DMS79 (cell line): ENCODE measurements at regions not wholly inside any gene's neighbourhood (a gene's known extent, or its start where the extent isn't known, plus 50 kb on each side); places are given as distances from the start of the nearest gene placed in this dataset.

Experiments used
- DNase-seq: peaks from one replicate; lab custom pipeline; 2025; lab: John Stamatoyannopoulos, UW

- DNase-seq, result no peak
Measured at GRCh38 chr10:120983721-120984120, 132.6 kb downstream of the WDR11 start.

- no peak for DNase-seq
Measured at GRCh38 chr10:120984221-120984620, 133.1 kb downstream of the WDR11 start.

- DNase-seq, result no peak
Measured at GRCh38 chr10:120987359-120987758, 136.2 kb downstream of the WDR11 start.

GRCh38 chr10:120988751-120989150 is 137.6 kb downstream of the WDR11 start:
- no peak for DNase-seq

GRCh38 chr10:120989279-120989678 is 138.1 kb downstream of the WDR11 start:
- DNase-seq, result no peak

- DNase-seq, result no peak
Measured at GRCh38 chr10:120989996-120990598, 138.9 kb downstream of the WDR11 start.

- no peak for DNase-seq
Measured at GRCh38 chr10:120990831-120991230, 139.7 kb downstream of the WDR11 start.

- DNase-seq, result no peak
Measured at GRCh38 chr10:120993089-120993488, 141.9 kb downstream of the WDR11 start.

GRCh38 chr10:120995768-120996167 is 144.6 kb downstream of the WDR11 start:
- DNase-seq, result no peak

GRCh38 chr10:120996456-120997034 is 145.4 kb downstream of the WDR11 start:
- no peak for DNase-seq

- no peak for DNase-seq
Measured at GRCh38 chr10:120997313-120997712, 146.2 kb downstream of the WDR11 start.

- DNase-seq, result no peak
Measured at GRCh38 chr10:120997756-120998155, 146.6 kb downstream of the WDR11 start.

GRCh38 chr10:120998251-120998650 is 147.1 kb downstream of the WDR11 start:
- no peak for DNase-seq

GRCh38 chr10:120998782-120999285 is 147.7 kb downstream of the WDR11 start:
- no peak for DNase-seq

GRCh38 chr10:120999868-121000267 is 148.7 kb downstream of the WDR11 start:
- DNase-seq, result no peak

- no peak for DNase-seq
Measured at GRCh38 chr10:121002586-121003205, 151.5 kb downstream of the WDR11 start.

GRCh38 chr10:121005948-121006587 is 154.9 kb downstream of the WDR11 start:
- DNase-seq, result no peak

GRCh38 chr10:121007264-121007663 is 156.1 kb downstream of the WDR11 start:
- DNase-seq, result no peak

- no peak for DNase-seq
Measured at GRCh38 chr10:121015916-121016315, 164.8 kb downstream of the WDR11 start.

- no peak for DNase-seq
Measured at GRCh38 chr10:121024905-121025584, 173.9 kb downstream of the WDR11 start.

- DNase-seq, result no peak
Measured at GRCh38 chr10:121025731-121026130, 174.6 kb downstream of the WDR11 start.

GRCh38 chr10:121027371-121027770 is 176.2 kb downstream of the WDR11 start:
- DNase-seq, result no peak
